Gastroesophageal sphincter (tissue), 4 donors: ENCODE measurements at regions not wholly inside any gene's neighbourhood (a gene's known extent, or its start where the extent isn't known, plus 50 kb on each side); places are given as distances from the start of the nearest gene placed in this dataset.

Experiments
- ATAC-seq: fragments of 150-250 bp; one replicate; pipeline ENCODE4 v1.9.1; 2016; ENCODE audit warnings: mild to moderate bottlenecking, moderate library complexity
- H3K27ac ChIP-seq, 4 donors: fragments of 200-600 bp; sonication (generic) in 3 of 4; 1 replicate in 3 of 4; 2 replicates in 1 of 4; pipeline ENCODE4 v1.5.1; 2016 to 2019
- H3K27me3 ChIP-seq: fragments of 200-600 bp; sonication (generic); one replicate; pipeline ENCODE4 v1.5.1; 2019
- H3K36me3 ChIP-seq, 2 donors: fragments of 200-600 bp; sonication (generic); one replicate each; pipeline ENCODE4 v1.5.1; 2019; ENCODE audit warnings: control low read depth in 1 of 2
- H3K4me1 ChIP-seq, 3 donors: fragments of 200-600 bp; sonication (generic); 1 replicate in 2 of 3; 2 replicates in 1 of 3; pipeline ENCODE4 v1.5.1; 2016 to 2019; ENCODE audit warnings: control low read depth in 2 of 3
- H3K4me3 ChIP-seq, 2 donors: fragments of 200-600 bp; sonication (generic); one replicate each; pipeline ENCODE4 v1.5.1; 2019; ENCODE audit warnings: mild to moderate bottlenecking in 1 of 2, moderate library complexity in 1 of 2
- H3K9me3 ChIP-seq, 3 donors: fragments of 200-600 bp; sonication (generic); one replicate each; pipeline ENCODE4 v1.5.1; 2017 to 2019; ENCODE audit warnings: control low read depth in 2 of 3
- EP300 ChIP-seq: sonication (generic); formaldehyde crosslinking; IDR thresholded peaks from one replicate; pipeline ENCODE4 v1.6.1; 2017; ENCODE audit warnings: antibody characterized with exemption, mild to moderate bottlenecking
- POLR2A ChIP-seq, 2 donors: fragments of 450-650 bp; IDR thresholded peaks; one replicate each; pipeline ENCODE4 v1.6.1; 2017; ENCODE audit warnings: antibody characterized with exemption in 2 of 2, mild to moderate bottlenecking in 2 of 2, moderate library complexity in 1 of 2
- POLR2AphosphoS5 ChIP-seq: sonication (generic); formaldehyde crosslinking; IDR thresholded peaks from one replicate; pipeline ENCODE4 v1.6.1; 2017; ENCODE audit warnings: antibody characterized with exemption
- WGBS, 2 donors: methylation state at CpG; one replicate each; pipeline ENCODE4 v1.1.5; 2018; ENCODE audit warnings: low coverage in 1 of 2; 5-methylcytosine and 5-hydroxymethylcytosine counted together
- TF ChIP-seq, protein P1 (sequence below), 4 experiments: fragments of 200-600 bp in 2 of 4; fragments of 450-650 bp in 2 of 4; sonication (generic) in 1 of 4; IDR thresholded peaks; one replicate each; pipeline ENCODE4 v1.5.1; 2017 to 2019; ENCODE audit warnings: antibody characterized with exemption in 4 of 4, mild to moderate bottlenecking in 2 of 4, moderate library complexity in 2 of 4

DNA sequence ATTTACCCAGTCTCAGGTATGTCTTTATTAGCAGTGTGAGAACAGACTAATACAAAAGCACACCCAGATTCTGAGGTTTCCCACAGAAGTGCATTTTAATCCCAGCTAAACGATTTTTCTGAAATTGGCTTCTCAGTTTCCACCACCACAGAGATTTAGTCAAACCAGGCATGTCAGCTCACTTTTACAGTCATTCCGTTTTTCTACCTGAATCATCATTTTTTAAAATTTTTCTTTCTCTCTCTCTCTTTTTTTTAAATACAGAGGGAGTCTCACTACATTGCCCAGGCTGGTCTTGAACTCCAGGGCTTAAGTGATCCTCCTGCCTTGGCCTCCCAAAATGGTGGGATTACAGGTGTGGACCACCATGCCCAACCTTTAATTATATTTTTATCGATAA, 389.1 kb downstream of the HAPSTR1 start:
- TF ChIP-seq, protein P1, sequence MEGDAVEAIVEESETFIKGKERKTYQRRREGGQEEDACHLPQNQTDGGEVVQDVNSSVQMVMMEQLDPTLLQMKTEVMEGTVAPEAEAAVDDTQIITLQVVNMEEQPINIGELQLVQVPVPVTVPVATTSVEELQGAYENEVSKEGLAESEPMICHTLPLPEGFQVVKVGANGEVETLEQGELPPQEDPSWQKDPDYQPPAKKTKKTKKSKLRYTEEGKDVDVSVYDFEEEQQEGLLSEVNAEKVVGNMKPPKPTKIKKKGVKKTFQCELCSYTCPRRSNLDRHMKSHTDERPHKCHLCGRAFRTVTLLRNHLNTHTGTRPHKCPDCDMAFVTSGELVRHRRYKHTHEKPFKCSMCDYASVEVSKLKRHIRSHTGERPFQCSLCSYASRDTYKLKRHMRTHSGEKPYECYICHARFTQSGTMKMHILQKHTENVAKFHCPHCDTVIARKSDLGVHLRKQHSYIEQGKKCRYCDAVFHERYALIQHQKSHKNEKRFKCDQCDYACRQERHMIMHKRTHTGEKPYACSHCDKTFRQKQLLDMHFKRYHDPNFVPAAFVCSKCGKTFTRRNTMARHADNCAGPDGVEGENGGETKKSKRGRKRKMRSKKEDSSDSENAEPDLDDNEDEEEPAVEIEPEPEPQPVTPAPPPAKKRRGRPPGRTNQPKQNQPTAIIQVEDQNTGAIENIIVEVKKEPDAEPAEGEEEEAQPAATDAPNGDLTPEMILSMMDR (IDR thresholded peaks at IDR 0.05), result no peak
- H3K27ac ChIP-seq, result no peak overlapping the region
- no peaks in the 10 kb centered on the region for H3K4me1 ChIP-seq
- no peaks in the 10 kb centered on the region for H3K36me3 ChIP-seq
- H3K4me3 ChIP-seq, result no peak overlapping the region
- 89 to 91% methylated on average over 3 of the region's 3 CpGs for WGBS, 2 donors
- no peaks in the 10 kb centered on the region for H3K27me3 ChIP-seq
- H3K9me3 ChIP-seq, result no peaks in the 10 kb centered on the region
- no peak for ATAC-seq

DNA sequence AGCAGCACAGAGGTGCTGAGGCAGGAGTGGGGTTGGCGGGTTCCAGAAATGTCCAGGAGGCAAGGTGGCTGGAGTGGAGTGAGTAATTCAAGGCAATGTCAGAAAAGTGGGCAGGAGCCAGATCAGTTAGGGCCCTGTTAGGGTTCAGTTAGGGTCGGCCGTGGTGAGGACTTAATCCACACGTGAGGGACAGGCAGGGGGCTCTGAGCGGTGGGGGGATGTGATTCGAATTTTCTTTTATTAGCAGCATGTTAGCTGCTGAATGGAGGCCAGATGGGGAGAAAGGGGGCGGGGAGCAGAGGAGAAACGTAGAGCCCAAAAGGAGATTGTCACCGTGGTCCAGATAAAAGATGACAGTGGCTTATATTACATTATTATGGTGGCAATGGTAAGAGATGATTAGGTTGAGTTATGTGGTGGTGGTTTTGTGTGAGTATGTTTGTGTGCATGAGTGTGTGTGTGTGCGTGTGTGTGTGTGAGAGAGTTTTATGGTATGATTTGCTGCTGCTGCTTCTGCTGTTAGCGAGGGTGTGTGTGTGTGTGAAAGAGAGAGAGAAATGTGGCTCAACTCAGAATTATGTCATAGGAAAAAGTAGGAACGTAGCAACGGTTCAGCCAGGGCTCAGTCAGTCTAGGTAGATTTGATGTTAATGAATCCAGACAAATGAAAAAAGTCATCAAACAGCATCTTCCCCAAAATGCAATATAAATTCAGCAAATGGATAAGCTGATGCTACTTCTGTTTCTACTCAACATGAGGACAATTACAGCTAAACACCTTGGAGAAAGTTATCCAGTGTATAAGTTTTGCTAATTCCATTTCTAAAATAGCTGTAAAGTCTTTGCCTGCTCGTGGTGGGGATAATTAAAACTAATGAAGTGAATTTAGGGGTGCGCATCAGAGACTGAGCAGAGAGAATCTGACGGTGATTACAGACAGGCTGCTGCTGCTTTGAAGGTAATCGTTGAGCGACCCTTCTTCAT, 390.6 kb downstream of the HAPSTR1 start:
- Histone ChIP-seq H3K4me1 (no peaks in the 10 kb centered on the region), H3K4me3 (no peak overlapping the region), H3K36me3 (no peaks in the 10 kb centered on the region), H3K27ac (no peak overlapping the region), H3K27me3 (no peaks in the 10 kb centered on the region), H3K9me3 (no peaks in the 10 kb centered on the region)
- WGBS, 2 donors, result 43 to 72% methylated on average over 13 to 18 of the region's 18 CpGs
- no peak for ATAC-seq
- TF ChIP-seq, protein P1 (IDR thresholded peaks at IDR 0.05), result no peak
- no peak for TF ChIP-seq POLR2AphosphoS5
- no peak for TF ChIP-seq POLR2A (IDR thresholded peaks at IDR 0.05)

DNA sequence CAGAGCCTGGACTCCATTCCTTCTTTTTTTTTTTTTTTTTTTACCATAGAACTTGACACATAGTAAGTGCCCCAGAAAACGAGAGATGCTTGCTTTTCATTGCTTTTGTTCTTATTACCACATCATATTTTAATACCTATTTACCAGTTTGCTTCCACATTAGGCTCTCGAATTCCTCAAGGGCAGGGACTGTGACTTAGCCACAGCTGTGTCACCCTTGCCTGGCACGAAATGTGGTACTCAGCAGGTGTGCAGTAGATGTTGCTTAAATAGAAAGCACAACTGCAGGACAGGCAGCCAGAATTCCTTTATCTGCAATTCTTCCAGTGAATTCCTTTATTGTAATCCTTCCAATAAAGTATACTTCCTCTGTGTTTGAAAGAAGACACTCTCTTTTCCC, 393.0 kb downstream of the HAPSTR1 start:
- no peak overlapping the region for H3K4me3 ChIP-seq
- no peaks in the 10 kb centered on the region for H3K4me1 ChIP-seq
- ATAC-seq, result no peak
- no peaks in the 10 kb centered on the region for H3K9me3 ChIP-seq
- WGBS, 2 donors, result 0 to 79% methylated on average over 1 to 3 of the region's 3 CpGs
- H3K27ac ChIP-seq, result no peak overlapping the region
- H3K27me3 ChIP-seq, result no peaks in the 10 kb centered on the region
- H3K36me3 ChIP-seq, result no peaks in the 10 kb centered on the region
- TF ChIP-seq, protein P1 (IDR thresholded peaks at IDR 0.05), result no peak
- no peak for TF ChIP-seq POLR2AphosphoS5
- no peak for TF ChIP-seq EP300
- no peak for TF ChIP-seq POLR2A (IDR thresholded peaks at IDR 0.05)

DNA sequence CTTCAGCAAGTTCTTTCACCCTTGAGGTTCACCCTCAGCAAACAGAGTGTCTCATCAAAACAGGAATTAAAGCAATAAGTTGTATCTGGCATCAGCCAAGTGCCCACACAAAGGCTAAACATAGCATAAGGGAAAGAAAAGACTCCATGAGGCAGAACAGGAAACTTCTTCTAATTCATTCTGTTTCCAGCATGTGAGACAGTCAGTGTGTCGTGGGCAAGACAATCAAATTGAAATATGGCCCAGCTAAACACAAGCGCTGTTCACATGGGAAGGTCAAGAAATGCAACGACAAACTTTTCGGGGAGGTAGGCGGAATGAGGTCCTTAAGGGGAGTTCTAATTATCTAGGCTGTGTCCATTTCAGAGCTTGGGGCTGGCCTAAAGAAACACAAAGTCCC, 393.4 kb downstream of the HAPSTR1 start:
- Histone ChIP-seq H3K27me3 (no peaks in the 10 kb centered on the region), H3K27ac (no peak overlapping the region), H3K4me1 (peaks cover 0 to 1% (median 0%) of the 10 kb centered on the region in 3 donors), H3K9me3 (no peaks in the 10 kb centered on the region), H3K36me3 (no peaks in the 10 kb centered on the region), H3K4me3 (no peak overlapping the region)
- TF ChIP-seq POLR2AphosphoS5 (no peak), POLR2A (IDR thresholded peaks at IDR 0.05) (no peak), EP300 (no peak)
- TF ChIP-seq, protein P1 (IDR thresholded peaks at IDR 0.05), result no peak
- ATAC-seq, result no peak
- 45 to 52% methylated on average over 5 of the region's 5 CpGs for WGBS, 2 donors
